NCI-H345 treated with DMSO at 0.1 percent for 48 hours (cell line): ENCODE measurements at regions not wholly inside any gene's neighbourhood (a gene's known extent, or its start where the extent isn't known, plus 50 kb on each side); places are given as distances from the start of the nearest gene placed in this dataset.

Experiments used
- DNase-seq: peaks from one replicate; lab custom pipeline; 2025; ENCODE audit not compliant: unreplicated experiment; lab: John Stamatoyannopoulos, UW

DNA sequence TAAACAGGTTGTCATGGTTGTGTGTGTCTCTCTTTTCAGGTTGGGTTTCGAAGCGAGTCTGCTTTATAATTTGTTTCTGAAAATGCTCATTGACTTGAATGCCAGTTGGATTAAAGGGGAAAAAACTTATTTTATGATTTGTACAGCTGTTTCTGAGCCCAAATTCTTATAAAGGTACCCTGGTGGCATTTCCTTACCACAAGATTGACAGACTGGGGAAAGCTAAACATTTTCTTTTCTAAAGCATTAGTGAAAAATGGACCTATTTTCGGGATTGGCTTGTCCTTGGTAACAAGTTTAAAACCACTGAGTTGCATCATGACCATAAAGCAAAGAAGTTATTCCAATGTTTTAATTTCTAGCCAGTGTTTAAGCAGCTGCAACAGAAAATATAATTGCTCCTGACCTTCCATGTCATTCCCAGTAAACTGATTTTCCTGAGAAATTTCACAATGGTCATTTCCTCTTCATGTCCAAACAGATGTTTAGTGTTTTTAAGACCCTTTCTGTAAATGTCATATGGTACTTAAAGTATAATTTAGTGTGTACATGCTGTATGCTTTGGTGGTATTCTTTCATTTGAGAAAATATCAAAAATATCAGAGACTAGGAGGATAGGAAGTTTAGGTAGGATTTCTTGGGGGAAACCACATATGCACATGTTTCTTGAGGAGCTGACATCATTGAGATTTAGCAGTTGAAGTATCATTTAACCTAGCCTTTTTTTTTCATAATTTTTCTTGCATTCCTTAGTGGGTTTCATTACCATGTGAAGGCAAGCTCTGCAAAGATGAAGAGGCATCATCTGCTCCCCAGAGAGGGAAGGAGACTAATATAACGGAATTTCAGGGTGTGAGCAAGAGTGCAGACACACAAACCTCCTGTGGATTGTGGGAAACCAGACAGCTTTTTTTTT, 667.1 kb upstream of the RGMB start:
- no peak for DNase-seq

DNA sequence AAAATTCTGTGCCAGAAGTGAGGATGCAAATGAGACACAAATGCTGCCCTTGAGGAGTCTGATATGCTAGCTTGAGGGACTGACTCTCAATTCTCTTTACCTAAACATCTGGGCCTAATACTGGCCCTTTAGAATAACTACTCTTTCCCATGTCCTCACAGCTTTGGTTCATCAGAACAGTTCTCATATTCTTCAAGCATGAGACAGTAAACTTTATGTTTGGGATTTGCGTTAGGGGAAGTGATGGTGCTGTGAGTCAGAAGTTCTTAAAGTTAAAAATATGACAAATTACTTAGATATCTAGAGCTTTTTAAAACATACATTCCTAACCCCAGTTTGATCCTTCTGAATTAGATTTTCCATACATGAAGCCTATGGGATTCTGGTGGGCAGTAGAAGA, 665.0 kb upstream of the RGMB start:
- DNase-seq = no peak

GRCh38 chr5:98109561-98110006, 663.9 kb upstream of the RGMB start:
- no peak for DNase-seq

DNA sequence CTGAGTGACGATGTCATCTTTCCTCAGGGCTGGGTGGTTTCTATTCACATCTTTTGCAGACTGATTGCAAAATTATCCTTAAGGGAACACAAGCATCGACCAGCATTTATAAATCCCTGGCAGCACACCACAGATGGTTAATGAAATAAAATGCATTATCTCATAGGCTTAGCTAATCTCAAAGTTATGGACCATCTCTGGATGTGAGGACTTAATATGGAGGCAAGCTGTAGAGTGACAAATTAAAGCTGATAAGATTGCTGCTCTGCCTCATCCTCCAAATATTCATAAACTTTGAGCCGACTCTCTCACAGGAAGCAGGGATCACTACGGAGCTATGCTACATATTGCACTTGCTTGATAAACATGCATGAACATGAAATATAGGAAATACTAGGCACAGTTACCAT, 663.2 kb upstream of the RGMB start:
- DNase-seq = no peak

DNA sequence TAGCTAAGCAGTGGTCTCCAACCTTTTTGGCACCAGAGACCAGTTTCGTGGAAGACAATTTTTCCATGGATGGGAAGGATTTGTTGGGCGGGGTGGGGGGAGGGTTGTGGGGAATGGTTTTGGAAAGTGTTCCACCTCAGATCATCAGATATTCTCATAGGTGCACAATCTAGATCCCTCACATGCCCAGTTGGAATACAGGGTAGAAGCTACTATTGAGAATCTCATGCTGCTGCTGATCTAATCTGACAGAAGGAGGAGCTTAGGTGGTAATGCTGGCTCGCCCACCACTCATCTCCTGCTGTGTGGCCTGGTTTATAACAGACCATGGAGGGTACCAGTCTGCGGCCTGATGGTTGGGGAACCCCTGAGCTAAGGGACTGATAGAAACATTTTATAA, 662.7 kb upstream of the RGMB start:
- no peak for DNase-seq

DNA sequence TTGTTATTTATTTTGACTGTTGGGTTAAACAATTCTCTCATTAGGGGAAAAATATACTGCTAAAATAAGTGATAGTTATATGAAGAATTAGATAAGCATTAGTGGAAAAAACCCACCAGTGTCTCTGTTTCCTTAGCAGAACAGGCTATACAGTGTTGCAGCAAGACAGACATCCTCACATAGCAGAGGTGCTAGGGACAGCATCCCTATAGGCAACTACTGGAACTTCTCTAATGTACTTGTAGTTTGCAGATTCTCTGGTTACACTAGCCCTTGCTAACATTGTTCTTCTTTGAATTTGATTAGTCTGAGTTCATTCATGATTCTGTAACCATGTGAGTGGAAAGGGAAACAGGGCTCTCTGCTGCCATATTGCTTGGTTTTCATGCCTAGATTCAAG, 661.8 kb upstream of the RGMB start:
- DNase-seq = no peak

DNA sequence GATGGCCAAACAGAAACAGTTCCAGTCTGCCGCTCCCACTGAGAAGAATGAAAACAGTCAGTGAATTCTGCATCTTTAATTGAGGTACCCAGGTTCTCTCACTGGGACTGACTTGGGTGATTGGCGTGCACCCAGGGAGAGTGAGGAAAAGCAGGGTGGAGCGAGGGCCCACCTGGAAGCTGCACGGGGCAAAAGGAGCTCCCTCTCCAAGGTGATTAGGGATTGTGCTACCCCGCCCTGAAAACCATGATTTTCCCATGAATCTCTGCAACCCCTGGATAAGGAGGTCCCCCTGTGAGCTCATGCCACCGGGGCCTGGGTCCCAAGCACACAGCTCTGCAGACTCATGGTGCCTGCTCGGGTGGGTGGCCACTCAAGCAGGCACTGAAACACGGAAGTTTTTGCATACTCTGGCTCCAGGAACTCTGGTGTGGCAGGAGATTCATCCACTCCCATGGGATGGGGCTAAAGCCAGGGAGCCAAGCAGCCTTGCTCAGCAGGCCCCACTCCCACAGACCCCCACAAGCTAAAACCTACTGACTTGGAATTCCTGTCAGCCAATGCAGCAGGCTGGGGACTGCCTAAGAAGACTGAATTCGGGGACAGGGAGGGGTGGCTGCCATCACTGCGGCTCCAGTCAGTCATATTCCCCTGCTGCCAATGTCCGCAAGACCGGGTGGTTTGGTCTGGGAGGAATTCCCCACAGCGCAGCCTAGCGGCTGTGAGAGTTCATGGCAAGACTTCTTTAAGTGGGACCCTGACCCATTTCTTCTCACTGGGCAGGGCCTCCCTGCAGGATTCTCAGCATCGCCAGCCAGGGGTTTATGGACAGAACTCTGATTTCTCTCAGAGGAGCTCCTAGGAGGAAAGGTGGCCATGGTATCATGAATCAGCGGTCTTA, 652.2 kb upstream of the RGMB start:
- no peak for DNase-seq

GRCh38 chr5:98128271-98128670, 645.2 kb upstream of the RGMB start:
- DNase-seq = no peak

DNA sequence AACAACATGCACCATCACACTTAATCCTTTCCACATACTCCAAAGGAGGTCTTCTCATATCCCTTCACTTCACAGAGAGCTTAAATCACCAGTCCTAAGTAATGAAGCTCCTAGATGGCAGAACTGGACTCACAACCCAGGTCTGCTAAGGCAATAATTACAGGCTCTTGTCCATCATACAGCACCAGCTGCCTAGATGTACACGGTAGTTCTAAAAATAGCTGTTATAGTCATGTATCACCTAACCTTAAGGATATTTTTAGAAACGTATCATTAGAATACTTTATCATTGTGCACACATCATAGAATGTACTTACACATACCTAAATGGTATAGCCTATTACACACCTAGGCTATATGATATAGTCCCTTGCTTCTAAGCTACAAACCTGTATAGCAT, 644.6 kb upstream of the RGMB start:
- DNase-seq = no peak

DNA sequence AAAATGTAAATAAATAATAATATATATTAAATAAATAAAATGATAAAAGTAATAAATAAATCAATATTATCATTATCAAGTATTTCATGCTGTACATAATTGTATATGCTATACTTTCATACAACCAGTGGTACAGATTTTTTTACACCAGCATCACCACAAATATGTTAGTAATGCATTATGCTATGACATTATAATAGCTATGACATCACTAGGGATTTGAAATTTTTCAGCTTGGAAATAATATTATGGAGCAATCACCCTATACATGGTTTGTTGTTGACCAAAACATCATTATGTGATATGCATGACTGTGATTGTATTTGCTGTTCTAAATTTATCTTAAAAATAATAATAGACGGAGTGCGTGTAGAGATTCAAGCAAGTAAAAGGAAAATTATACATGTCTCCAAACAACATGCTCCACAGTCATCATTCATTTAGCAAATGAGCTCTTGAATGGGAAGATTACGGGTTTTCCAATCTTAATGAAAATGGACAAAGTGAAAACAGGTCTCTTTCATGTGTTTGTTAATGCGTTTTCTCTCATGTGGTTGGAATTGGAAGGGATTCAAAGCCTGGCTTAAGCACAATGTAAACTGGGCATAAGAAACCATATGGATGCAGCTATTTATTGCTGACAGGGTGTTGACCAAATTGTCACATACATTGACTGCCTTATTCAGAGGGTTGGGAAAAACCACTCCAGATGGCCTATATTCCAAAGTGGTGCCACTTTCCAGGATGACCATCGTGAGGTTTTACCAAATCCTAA, 643.0 kb upstream of the RGMB start:
- no peak for DNase-seq

- DNase-seq = no peak
Measured at GRCh38 chr5:98144116-98144515, 629.3 kb upstream of the RGMB start.

GRCh38 chr5:98144710-98145109, 628.8 kb upstream of the RGMB start:
- no peak for DNase-seq

DNA sequence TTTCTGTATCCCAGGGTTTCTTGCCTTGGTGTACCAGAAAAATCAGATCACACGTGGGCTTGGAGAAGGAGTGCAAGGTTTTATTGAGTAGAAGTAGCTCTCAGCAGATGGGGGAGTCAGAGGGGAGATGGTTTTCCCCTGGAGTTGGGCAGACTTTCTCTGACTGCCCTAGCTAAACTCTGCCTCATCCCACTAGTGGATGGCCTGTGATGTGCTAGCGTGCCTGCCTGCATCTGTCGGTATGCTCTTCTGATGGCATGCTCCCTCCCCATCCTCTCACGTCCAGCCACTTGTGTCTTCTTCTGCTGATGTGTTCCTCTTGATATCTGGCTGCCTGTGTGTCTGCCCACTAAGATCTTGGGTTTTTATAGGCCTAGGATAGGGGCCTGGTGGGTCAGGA, 616.1 kb upstream of the RGMB start:
- DNase-seq = no peak

GRCh38 chr5:98158440-98158839, 615.0 kb upstream of the RGMB start:
- DNase-seq = no peak

GRCh38 chr5:98163796-98164493, 609.5 kb upstream of the RGMB start:
- no peak for DNase-seq

- no peak for DNase-seq
Measured at GRCh38 chr5:98168871-98169270, 604.6 kb upstream of the RGMB start.

GRCh38 chr5:98170994-98171393, 602.5 kb upstream of the RGMB start:
- DNase-seq = no peak

- DNase-seq = no peak
Measured at GRCh38 chr5:98173334-98173733, 600.1 kb upstream of the RGMB start.

- DNase-seq = no peak
Measured at GRCh38 chr5:98175474-98175873, 598.0 kb upstream of the RGMB start.
